ENCODE measurements at regions not wholly inside any gene's neighbourhood (a gene's known extent, or its start where the extent isn't known, plus 50 kb on each side); places are given as distances from the start of the nearest gene placed in this dataset.

GRCh38 chr6:133166766-133167165 lies 74.4 kb upstream of the EYA4 start:
- Histone ChIP-seq H3K27ac (ENCODE audit: low read depth, low read length) (no peak overlapping the region), H3K4me3 (ENCODE audit: low read depth, low read length) (no peak overlapping the region), H3K27me3 (ENCODE audit: control insufficient read depth, insufficient read depth, low read length) (no peaks in the 10 kb centered on the region), H3K9me3 (ENCODE audit: control insufficient read depth, insufficient read depth, low read length) (no peaks in the 10 kb centered on the region)
- CTCF ChIA-PET, result interaction anchor here (2.0 kb wide), 1 partner anchor 9 kb away, joined by 4 read pairs; no protein-coding TSS in a partner anchor
- POLR2A ChIA-PET, result no interaction called here
- no peak for DNase-seq (ENCODE audit: low read depth, low spot score)
- no peak for TF ChIP-seq CTCF (IDR thresholded peaks at IDR 0.05; ENCODE audit: low read depth, low read length)

GRCh38 chr6:133169901-133170300 lies 71.3 kb upstream of the EYA4 start:
- Histone ChIP-seq H3K27ac (ENCODE audit: low read depth, low read length) (no peak overlapping the region), H3K27me3 (ENCODE audit: control insufficient read depth, insufficient read depth, low read length) (no peaks in the 10 kb centered on the region), H3K4me3 (ENCODE audit: low read depth, low read length) (no peak overlapping the region), H3K9me3 (ENCODE audit: control insufficient read depth, insufficient read depth, low read length) (peaks cover 13% of the 10 kb centered on the region)
- TF ChIP-seq CTCF (IDR thresholded peaks at IDR 0.05; ENCODE audit: low read depth, low read length), result no peak
- DNase-seq (ENCODE audit: low read depth, low spot score), result no peak
- CTCF ChIA-PET, result interaction anchor here (1.1 to 2.1 kb wide), 3 partner anchors 16 to 927 kb away, joined by 3 to 10 read pairs (median 4); no protein-coding TSS in a partner anchor
- POLR2A ChIA-PET, result no interaction called here

- no peak overlapping the region for H3K4me3 ChIP-seq (ENCODE audit: low read depth, low read length)
- no peaks in the 10 kb centered on the region for H3K27me3 ChIP-seq (ENCODE audit: control insufficient read depth, insufficient read depth, low read length)
- POLR2A ChIA-PET, result interaction anchor here (0.5 kb wide), 1 partner anchor 105 kb away, joined by 15 read pairs; no protein-coding TSS in a partner anchor
- no peak for TF ChIP-seq CTCF (IDR thresholded peaks at IDR 0.05; ENCODE audit: low read depth, low read length)
- DNase-seq (ENCODE audit: low read depth, low spot score), result no peak
- H3K27ac ChIP-seq (ENCODE audit: low read depth, low read length), result no peak overlapping the region
- H3K9me3 ChIP-seq (ENCODE audit: control insufficient read depth, insufficient read depth, low read length), result peaks cover 13% of the 10 kb centered on the region
- CTCF ChIA-PET, result interaction anchor here (2.1 kb wide), 1 partner anchor 15 kb away, joined by 10 read pairs; no protein-coding TSS in a partner anchor
These were observed 70.6 kb upstream of the EYA4 start for GRCh38 chr6:133170602-133171001.

- Histone ChIP-seq H3K4me3 (ENCODE audit: low read depth, low read length) (no peak overlapping the region), H3K27ac (ENCODE audit: low read depth, low read length) (no peak overlapping the region), H3K9me3 (ENCODE audit: control insufficient read depth, insufficient read depth, low read length) (peaks cover 13% of the 10 kb centered on the region), H3K27me3 (ENCODE audit: control insufficient read depth, insufficient read depth, low read length) (no peaks in the 10 kb centered on the region)
- DNase-seq (ENCODE audit: low read depth, low spot score), result no peak
- ChIA-PET POLR2A (no interaction called here), CTCF (no interaction called here)
- TF ChIP-seq CTCF (IDR thresholded peaks at IDR 0.05; ENCODE audit: low read depth, low read length), result no peak
These were observed 69.1 kb upstream of the EYA4 start for GRCh38 chr6:133171989-133172604.

GRCh38 chr6:133173276-133173675 lies 67.9 kb upstream of the EYA4 start:
- Histone ChIP-seq H3K9me3 (ENCODE audit: control insufficient read depth, insufficient read depth, low read length) (peaks cover 13% of the 10 kb centered on the region), H3K27me3 (ENCODE audit: control insufficient read depth, insufficient read depth, low read length) (no peaks in the 10 kb centered on the region), H3K4me3 (ENCODE audit: low read depth, low read length) (no peak overlapping the region), H3K27ac (ENCODE audit: low read depth, low read length) (no peak overlapping the region)
- ChIA-PET POLR2A (no interaction called here), CTCF (no interaction called here)
- no peak for DNase-seq (ENCODE audit: low read depth, low spot score)
- TF ChIP-seq CTCF (IDR thresholded peaks at IDR 0.05; ENCODE audit: low read depth, low read length), result no peak

All from AG04450 (cell line).